ENCODE measurements at regions not wholly inside any gene's neighbourhood (a gene's known extent, or its start where the extent isn't known, plus 50 kb on each side); places are given as distances from the start of the nearest gene placed in this dataset.

GRCh38 chr7:13336227-13336626, 648.8 kb downstream of the ARL4A start:
- peak; percentile 88 for DNase-seq

GRCh38 chr7:13352677-13353076, 636.8 kb downstream of the ETV1 start:
- no peak for DNase-seq

- DNase-seq, result no peak
Observed at GRCh38 chr7:13359656-13360055, 629.8 kb downstream of the ETV1 start.

- DNase-seq, result no peak
Observed at GRCh38 chr7:13386741-13387140, 602.7 kb downstream of the ETV1 start.

- no peak for DNase-seq
Observed at GRCh38 chr7:13407911-13408310, 581.6 kb downstream of the ETV1 start.

GRCh38 chr7:13411151-13411550, 578.3 kb downstream of the ETV1 start:
- no peak for DNase-seq

- no peak for DNase-seq
Observed at GRCh38 chr7:13411636-13412035, 577.8 kb downstream of the ETV1 start.

GRCh38 chr7:13414181-13414580, 575.3 kb downstream of the ETV1 start:
- DNase-seq, result no peak

GRCh38 chr7:13414661-13415107, 574.8 kb downstream of the ETV1 start:
- no peak for DNase-seq

GRCh38 chr7:13416071-13416470, 573.4 kb downstream of the ETV1 start:
- DNase-seq, result no peak

GRCh38 chr7:13416544-13416943, 572.9 kb downstream of the ETV1 start:
- no peak for DNase-seq

- no peak for DNase-seq
Observed at GRCh38 chr7:13420726-13421125, 568.7 kb downstream of the ETV1 start.

GRCh38 chr7:13421776-13422175, 567.7 kb downstream of the ETV1 start:
- no peak for DNase-seq

GRCh38 chr7:13433946-13434345, 555.5 kb downstream of the ETV1 start:
- DNase-seq, result no peak

GRCh38 chr7:13442226-13442625, 547.2 kb downstream of the ETV1 start:
- no peak for DNase-seq

- DNase-seq, result no peak
Observed at GRCh38 chr7:13447637-13448036, 541.8 kb downstream of the ETV1 start.

- DNase-seq, result no peak
Observed at GRCh38 chr7:13448243-13448642, 541.2 kb downstream of the ETV1 start.

GRCh38 chr7:13449460-13449859, 540.0 kb downstream of the ETV1 start:
- no peak for DNase-seq

- DNase-seq, result no peak
Observed at GRCh38 chr7:13454916-13455592, 534.4 kb downstream of the ETV1 start.

GRCh38 chr7:13457790-13458189, 531.7 kb downstream of the ETV1 start:
- no peak for DNase-seq

GRCh38 chr7:13466874-13467547, 522.5 kb downstream of the ETV1 start:
- no peak for DNase-seq

- DNase-seq, result no peak
Observed at GRCh38 chr7:13476881-13477444, 512.5 kb downstream of the ETV1 start.

- no peak for DNase-seq
Observed at GRCh38 chr7:13489386-13489785, 500.1 kb downstream of the ETV1 start.

- peak; percentile 55 for DNase-seq
Observed at GRCh38 chr7:13496976-13497375, 492.5 kb downstream of the ETV1 start.

All from NCI-H226 (cell line).